ENCODE measurements at regions not wholly inside any gene's neighbourhood (a gene's known extent, or its start where the extent isn't known, plus 50 kb on each side); places are given as distances from the start of the nearest gene placed in this dataset.
"Not testable (repeated sequence)": the region's sequence is repeated elsewhere in the genome, so short reads cannot be mapped to it uniquely, and the experiment has no call there.

DNA sequence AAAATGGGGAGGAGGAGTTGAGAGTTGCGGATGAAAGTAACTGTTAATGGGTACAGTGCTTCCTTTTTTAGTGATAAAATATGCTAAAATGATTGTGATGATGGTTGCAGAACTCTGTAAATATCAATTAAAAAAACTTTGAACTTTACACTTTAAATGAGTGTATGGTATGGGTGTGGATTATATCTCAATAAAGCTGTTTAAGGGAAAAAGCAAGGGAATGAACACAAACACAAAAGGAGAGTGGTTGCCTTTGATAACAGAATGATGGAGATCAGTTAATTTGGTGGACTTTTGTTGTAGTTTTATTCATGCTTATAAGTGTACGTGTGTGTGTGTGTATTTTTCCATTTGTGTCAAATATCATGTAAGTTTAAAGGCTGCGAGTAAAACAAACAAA is 186.1 kb downstream of the ZNF608 start:
- CTCF ChIA-PET, result no interaction called here

DNA sequence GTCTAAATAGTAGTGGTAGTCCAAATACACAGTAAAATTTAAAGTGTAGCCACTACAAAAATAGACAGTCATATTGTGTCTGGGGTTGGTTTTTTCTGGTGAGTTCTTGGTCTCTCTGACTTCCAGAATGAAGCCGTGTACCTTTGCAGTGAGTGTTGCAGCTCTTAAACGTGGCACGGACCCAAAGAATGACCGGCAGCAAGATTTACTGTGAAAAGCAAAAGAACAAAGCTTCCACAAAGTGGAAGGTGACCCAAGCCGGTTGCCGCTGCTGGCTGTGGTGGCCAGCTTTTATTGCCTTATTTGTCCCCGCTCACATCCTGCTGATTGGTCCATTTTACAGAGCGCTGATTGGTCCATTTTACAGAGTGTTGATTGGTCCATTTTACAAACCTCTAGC is 188.7 kb downstream of the ZNF608 start:
- POLR2A ChIA-PET, result no interaction called here
- CTCF ChIA-PET, result no interaction called here

More for the DNA sequence above, 186.1 kb downstream of the ZNF608 start:
- POLR2A ChIA-PET, result no interaction called here

- POLR2A ChIA-PET, result no interaction called here
- CTCF ChIA-PET, result interaction anchor here (0.6 kb wide), 1 partner anchor 18 kb away, joined by 4 read pairs; no protein-coding TSS in a partner anchor
These were observed 191.5 kb downstream of the ZNF608 start for GRCh38 chr5:124554746-124555578.

DNA sequence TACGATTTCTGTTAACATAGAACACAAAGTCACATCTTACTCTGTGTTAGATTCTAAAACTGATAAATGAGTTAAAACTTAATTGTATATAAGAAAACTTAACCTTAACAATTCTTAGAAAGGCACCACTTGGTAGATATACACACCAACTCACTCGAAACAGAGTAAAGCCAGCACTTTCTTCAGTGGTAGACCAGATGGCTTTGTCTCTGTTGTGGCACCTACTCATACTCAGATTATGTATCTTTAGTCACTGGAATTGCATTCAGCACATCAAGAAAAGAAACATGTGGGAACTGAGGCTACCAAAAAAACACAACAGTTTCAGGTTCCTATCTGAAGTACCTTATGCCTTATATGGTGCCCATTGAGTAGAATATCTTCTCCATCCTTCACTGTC is 192.5 kb downstream of the ZNF608 start:
- ChIA-PET CTCF (no interaction called here), POLR2A (no interaction called here)

GRCh38 chr5:124552526-124552925 is 193.9 kb downstream of the ZNF608 start:
- ChIA-PET CTCF (no interaction called here), POLR2A (no interaction called here)

- ChIA-PET CTCF (no interaction called here), POLR2A (no interaction called here)
These were observed 194.5 kb downstream of the ZNF608 start for GRCh38 chr5:124551939-124552279.

GRCh38 chr5:124550731-124551130 is 195.7 kb downstream of the ZNF608 start:
- POLR2A ChIA-PET, result no interaction called here
- CTCF ChIA-PET, result no interaction called here

DNA sequence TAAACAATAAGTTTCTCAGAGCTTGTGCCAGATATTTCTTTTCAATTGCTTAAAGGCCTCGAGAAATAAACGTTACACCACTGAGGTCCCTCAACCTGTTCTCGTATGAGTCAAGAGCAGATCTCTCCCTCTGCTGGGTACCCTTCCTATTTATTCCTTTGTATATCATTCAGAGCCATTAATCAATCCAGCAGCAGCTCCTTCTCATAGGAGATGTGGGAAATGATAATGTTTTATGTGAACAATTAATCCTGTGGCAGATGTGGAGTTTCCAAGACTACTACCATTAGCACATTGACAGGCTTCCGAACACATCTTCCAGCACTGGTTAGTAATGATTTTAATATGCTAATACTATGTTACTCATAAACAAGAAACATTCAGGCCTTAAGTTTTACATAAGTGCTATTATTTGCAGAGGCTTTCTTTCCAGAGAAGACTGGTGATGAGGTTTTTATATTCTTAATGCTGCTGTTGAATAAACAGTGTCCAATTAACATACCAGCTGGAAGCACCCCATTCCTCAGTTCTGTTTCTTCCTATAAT is 196.5 kb downstream of the ZNF608 start:
- ChIA-PET POLR2A (no interaction called here), CTCF (no interaction called here)

DNA sequence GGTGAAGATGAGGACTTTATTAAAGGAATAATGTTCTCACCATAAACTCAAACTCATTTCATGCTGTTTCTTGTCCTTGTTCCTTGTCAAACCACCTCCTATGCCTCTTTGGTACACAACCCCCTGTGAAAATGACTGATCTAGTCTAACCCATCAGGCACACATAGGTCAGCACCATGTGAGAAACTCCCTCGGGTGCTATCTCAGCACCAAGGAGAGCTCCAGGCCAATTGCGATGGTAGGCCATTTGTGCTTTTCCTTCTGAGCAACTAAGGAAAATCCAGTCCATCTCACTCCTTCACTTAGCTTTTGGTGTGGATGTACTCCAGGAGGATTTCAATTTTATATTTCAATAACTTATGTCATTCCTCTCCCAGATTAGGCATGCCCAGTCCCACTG is 199.8 kb downstream of the ZNF608 start:
- ChIA-PET CTCF (no interaction called here), POLR2A (no interaction called here)

DNA sequence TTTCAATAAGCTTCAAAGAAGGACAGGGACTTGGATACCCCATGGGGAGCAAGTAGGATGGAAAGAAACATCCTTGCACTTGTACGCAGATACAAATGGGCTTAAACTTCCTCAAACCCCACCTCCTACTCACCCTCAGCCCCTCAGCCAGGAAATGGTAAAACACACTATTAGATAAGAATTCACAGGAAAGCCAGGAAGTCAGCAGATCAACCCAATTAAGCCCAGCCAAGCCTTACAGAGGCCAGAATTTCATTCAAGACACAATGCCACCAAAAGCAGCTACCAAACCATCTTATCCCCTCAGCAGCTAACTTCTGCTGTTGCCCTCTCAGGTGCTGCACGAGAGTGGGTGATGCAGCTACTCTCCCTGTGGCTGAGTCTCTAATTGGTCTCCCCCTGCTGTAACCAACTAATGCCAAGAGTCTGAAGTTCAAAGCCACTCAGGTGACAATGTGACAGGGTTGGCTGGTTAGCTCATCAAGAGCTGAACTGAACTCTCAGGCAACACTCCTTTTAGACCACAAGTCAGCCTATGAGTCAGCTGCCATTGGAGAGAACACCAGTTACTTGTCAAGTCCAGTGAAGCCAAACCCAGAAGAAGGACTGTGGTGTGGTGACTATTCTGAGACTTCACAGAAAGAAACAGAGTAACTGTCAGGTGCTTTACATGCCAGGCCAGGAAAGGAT is 201.9 kb downstream of the ZNF608 start:
- ChIA-PET POLR2A (no interaction called here), CTCF (no interaction called here)

GRCh38 chr5:124538931-124539330 is 207.5 kb downstream of the ZNF608 start:
- CTCF ChIA-PET, result no interaction called here

GRCh38 chr5:124538191-124538590 is 208.2 kb downstream of the ZNF608 start:
- CTCF ChIA-PET, result no interaction called here
- POLR2A ChIA-PET, result no interaction called here

More at GRCh38 chr5:124538931-124539330, 207.5 kb downstream of the ZNF608 start:
- POLR2A ChIA-PET, result no interaction called here

DNA sequence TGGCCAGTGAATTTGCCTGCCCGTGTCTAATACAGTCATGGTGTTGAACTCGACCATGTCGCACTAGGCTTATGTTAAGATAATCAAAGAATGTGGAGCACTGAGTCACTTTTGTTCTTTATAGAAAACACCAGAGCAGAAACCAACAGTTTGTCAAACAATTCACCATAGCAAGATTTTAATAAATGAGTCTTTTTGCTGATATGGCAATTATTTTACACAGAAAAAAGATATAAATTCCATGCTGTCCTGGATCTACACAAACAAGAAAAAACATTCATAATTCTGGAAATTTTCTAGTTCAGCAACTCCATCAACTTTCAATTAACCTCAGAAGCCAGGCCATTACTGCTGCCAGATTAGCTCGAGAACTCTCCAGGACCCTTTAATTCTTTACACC is 208.9 kb downstream of the ZNF608 start:
- ChIA-PET CTCF (no interaction called here), POLR2A (no interaction called here)

- POLR2A ChIA-PET, result no interaction called here
- CTCF ChIA-PET, result no interaction called here
These were observed 209.3 kb downstream of the ZNF608 start for GRCh38 chr5:124537107-124537506.

DNA sequence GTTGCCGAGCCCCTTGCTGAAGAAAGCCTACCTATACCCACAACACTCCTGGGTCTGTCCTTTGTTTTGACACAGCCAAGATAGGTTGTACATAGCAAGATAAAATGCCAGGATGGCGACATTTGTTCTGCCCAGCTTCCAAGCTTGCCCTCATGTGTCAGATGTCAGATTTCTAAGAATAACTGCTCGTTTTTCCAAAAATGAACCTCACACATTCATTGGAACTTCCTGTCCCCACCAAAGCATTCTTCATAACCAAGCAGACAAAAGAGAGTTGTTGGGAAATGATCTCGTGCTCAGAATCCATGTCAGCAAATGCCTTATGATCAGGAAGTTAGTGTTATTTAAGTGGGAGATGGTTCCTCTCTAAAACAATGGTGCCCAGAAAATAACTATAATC is 210.1 kb downstream of the ZNF608 start:
- POLR2A ChIA-PET, result no interaction called here

DNA sequence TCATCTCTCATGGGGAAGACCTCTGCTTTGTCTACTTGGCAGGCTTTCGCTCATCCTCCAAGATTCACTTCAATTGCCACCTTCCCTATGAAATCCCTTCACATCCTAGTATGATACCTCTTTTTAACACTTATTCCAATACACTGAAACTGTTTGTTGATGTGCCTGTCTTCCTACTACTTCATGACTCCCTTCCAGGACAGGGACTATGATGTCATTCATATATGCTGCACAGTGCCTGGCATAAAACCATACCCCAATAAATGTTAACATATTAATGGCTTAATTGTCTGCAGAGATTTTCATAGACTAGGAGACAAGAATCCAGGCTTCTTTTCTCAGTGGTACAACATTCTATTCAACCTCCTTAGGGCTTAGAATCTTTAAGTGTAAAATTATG is 215.5 kb downstream of the ZNF608 start:
- POLR2A ChIA-PET, result no interaction called here
- CTCF ChIA-PET, result no interaction called here

More for the DNA sequence above, 210.1 kb downstream of the ZNF608 start:
- CTCF ChIA-PET, result no interaction called here

DNA sequence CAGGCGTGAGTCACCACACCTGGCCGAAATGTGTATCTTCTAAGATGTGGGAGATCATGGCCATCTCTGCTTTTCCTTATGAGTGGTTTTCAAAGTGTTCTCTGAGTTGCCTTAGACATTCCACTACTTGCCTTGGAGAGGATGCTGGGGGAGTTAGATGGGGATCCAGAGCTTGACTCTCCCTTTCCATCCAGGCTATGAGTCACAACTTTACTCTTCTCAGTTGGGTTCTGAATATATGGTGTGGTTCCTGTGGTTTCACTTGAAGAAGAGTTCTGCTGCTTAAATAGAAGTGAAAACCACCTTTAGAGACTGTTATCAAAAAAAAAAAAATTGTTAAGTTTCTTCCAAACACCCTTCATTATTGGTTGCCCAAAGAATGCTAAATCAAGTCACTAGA is 217.6 kb downstream of the ZNF608 start:
- ChIA-PET POLR2A (no interaction called here), CTCF (interaction anchor here (0.6 kb wide), 1 partner anchor 335 kb away, joined by 3 read pairs; no protein-coding TSS in a partner anchor)

DNA sequence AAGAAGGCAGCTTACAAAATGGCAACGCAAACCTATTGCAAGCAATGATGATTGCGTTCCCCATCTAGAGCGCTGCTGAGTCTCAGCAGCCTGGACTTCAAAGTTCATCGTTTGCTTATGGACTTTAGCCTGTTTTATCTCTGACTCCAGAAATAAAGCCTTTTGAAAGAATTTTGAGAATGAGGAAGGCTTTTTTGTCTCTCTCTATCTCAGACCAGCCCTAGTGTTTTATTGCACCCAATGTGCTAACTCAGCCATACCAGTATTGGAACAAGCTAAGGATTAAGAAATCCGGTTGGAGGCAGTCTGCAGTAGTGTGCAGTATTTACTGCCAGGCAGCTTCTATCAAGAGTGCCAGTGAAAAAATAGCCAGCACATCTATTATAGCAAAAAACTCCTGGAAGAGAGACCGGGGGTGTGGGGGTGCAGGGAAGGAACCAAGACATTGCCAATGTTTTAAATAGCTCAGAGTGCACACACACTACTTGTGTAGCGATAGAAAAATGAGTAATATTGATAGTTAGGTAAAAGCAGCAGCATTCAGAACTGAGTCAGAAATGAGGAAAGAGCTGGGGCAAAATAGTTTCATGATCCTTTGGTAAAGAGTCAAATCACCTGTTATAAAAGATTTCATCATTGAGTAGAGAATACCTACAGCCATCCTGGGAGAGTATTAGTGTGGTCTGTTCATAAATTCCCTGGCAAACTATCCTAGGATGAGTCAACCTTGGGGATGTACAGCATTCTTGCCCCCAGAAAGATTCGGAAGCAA is 219.0 kb downstream of the ZNF608 start:
- ChIA-PET CTCF (interaction anchor here (0.7 kb wide), 1 partner anchor 476 kb away, joined by 3 read pairs; no protein-coding TSS in a partner anchor), POLR2A (no interaction called here)

- CTCF ChIA-PET, result not testable (repeated sequence)
These were observed 220.4 kb downstream of the ZNF608 start for GRCh38 chr5:124526079-124526478.

DNA sequence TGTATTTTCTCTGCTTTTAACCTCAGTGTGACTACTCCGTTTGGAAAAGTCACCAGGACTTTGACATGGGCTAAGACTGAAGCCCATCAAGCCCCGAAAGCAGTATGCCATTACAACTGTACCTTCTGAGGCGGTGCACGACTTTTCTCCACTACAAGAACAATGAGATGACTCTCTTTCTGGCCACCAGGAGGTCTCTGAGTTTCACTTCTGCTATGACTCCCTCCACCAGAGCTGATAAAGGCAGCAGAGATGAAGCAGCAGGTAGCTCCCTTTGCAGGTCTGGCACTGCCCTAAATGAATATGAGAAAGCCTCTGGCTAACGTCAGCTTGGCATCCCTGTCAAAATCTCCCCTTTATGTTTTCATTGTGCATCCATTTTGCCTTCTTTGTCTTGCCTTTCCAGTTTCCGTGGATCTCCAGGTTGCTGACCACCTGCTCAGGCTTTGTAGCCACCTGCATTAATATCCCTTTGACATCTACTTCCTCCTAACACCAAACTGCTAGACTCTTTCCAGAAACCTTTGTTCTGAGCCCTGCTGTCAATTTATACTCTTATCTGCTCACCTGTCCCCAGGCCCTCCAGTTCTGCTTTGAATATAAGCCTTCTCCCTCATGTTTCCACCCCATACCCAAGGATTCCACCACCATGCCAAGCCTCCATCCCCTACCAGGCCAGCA is 221.7 kb downstream of the ZNF608 start:
- ChIA-PET POLR2A (no interaction called here), CTCF (no interaction called here)

More at GRCh38 chr5:124526079-124526478, 220.4 kb downstream of the ZNF608 start:
- POLR2A ChIA-PET, result not testable (repeated sequence)
